Fibroblast of gingiva (primary cell): ENCODE measurements at regions not wholly inside any gene's neighbourhood (a gene's known extent, or its start where the extent isn't known, plus 50 kb on each side); places are given as distances from the start of the nearest gene placed in this dataset.

Experiments
- DNase-seq: peaks from one replicate; pipeline ENCODE4 v3.0.0-alpha.2; 2011; ENCODE audit warnings: low read depth

GRCh38 chr11:126127898-126128297 is 65.2 kb upstream of the CDON start:
- no peak for DNase-seq

- DNase-seq = no peak
These were observed 64.7 kb upstream of the CDON start for GRCh38 chr11:126127284-126127845.

- no peak for DNase-seq
These were observed 61.6 kb upstream of the CDON start for GRCh38 chr11:126124231-126124661.

DNA sequence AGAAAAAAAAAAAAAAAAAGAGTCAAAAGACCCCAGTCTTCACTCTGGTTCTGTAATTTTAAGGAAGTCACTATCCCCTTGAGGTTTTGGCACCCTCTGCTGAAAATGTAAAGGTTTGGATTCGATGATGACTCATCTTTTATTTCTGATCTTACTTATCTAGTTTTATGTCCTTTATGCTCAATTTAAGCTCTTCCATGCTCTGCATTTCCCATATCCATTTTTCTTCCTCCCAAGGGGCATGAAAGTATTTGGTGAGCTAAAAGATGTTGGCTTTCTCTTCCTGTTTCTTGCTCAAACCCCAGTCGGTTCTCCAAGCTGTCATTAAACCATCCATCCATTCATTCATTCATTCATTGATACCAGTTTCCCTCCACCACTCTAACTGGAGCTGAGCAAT is 61.0 kb upstream of the CDON start:
- peak; percentile 53 for DNase-seq

- peak; percentile 57 for DNase-seq
These were observed 60.2 kb upstream of the CDON start for GRCh38 chr11:126122863-126123262.

- DNase-seq = no peak
These were observed 58.6 kb upstream of the CDON start for GRCh38 chr11:126121296-126121695.

DNA sequence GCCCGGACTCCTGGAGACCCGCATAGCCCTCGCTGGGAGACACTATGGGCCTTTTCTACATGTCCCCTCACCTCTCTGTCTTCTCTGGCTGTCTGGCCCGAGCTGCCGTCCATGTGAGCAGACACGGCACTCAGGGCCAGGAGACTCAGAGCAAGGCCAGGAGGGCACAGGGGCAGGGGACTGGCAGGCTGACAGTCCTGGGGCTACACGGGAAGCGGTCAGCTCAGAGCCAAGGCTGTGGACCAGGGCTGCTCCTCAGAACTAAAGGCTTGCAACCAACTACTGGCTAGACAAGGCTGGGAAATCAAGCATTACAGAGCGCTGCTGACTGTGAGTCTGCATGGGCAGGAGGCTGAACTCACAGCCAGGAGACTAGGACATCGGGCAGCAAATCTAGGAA is 56.1 kb upstream of the CDON start:
- no peak for DNase-seq

DNA sequence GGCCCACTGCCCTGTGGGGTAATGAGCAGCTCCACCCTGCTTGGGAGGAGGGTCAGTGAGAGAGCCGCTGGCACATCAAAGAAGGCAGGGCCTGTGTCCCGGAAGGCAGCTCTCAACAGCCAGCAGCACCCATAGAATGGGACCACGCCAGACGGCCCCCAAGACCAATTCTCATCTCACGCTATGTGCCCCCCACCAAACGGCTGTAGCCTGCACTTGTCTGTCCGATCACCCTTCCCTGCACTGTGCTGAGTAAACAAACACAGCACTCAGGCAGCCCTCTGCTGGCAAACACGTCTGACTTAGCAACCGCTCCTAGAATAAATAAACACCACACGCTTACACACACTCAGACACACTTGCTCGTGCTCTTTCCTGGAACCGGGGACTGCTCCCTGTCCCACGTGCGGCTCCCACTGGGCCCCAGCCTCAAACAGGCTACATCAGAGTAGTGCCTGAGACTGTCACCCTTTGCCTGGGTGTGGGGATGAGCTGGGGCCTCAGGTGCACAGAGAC is 53.2 kb upstream of the CDON start:
- peak; percentile 92 for DNase-seq

DNA sequence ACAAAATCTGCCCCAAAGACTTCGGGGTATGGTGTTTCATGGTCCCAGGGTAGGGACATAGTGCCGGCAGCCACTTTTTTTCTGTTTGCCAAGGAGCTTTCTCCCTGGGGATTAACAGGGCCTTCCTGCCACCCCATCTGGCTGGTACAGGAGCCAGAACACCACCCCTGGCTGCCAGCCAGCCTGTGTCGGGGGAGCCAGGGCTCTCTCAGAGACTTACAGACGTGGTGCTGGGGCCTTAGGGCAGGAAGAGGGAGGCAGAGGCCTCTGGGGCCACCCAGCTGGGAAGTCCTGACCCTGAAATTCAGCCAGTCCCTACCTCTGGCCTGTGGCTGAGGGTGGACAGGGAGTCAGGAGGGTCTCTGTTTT is 52.4 kb upstream of the CDON start:
- peak; percentile 64 for DNase-seq

DNA sequence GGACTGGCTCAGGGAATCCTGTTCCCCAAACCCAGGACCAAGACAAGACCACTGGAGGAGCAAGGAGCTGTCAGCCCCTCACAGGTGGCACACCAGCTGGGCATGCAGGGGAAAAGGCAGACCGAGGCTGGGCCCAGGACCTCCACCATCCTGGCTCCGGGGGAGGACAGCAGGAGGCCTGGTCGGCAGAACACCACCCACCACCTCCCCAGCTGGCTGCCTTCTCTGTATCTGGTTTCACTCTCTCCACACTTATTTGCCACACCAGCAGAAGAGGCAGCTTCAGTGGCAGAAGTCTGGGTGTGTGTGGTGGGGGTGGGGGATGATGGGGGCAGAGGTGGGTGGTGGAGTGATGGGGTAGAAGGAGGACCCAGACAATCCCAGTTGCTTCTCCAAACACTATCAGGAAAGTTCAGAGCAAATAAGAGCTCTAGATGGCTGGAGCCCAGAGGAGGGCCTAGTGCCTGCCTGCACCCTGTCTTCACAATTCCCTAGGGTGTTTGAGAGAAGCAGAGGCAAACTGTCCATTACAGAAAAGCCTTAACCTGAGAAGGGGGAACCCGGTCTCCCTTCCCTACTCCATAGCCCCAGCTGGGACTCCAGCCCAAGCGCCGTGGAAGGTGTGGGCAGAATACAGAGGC is 51.9 kb upstream of the CDON start:
- DNase-seq = peak; percentile 13

GRCh38 chr11:126113963-126114362 is 51.3 kb upstream of the CDON start:
- DNase-seq = no peak

DNA sequence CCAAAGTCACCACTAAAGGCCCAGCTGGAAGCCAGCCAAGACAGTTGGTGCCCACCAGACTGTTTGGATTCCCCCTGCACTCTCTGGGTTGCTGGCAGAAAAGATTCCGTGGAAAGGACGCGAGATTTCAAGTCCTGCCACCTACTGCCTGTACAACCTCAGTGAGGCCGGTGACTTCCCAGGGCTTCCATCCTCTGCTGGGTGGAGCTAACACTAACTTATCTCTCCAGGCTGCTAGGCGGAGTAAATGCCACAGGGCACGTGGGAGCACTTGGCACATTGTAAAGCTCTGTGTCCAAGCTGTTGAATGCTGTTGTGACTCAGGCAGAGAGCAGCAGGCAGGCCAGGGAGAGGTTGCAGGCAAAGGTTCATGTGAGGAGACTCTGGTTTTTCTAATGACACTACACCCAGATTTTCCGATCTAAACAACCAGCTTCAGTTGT is 50.9 kb upstream of the CDON start:
- peak; percentile 98 for DNase-seq

- no peak for DNase-seq
These were observed 50.3 kb upstream of the CDON start for GRCh38 chr11:126113012-126113411.

DNA sequence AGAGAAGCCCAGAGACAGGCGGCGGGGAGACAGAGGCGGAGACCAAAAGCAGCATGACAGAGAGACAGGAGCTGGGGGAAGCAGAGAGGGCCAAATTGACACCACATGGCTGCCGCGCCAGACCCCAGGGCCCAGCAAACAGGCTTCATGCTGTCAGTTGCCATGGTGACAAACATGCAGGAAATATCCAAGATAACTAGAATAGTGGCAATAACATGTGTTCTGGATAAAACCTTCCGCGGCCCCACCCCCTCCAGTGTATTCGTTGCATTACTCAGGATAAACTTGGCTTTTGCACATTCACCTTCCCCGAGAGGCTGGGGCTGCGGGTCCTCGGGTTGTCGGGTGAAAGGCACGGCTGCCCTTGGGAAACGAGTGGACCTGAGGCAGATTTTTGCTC is 49.9 kb upstream of the CDON start:
- DNase-seq = peak; percentile 80
